ENCODE measurements at regions not wholly inside any gene's neighbourhood (a gene's known extent, or its start where the extent isn't known, plus 50 kb on each side); places are given as distances from the start of the nearest gene placed in this dataset.

DNA sequence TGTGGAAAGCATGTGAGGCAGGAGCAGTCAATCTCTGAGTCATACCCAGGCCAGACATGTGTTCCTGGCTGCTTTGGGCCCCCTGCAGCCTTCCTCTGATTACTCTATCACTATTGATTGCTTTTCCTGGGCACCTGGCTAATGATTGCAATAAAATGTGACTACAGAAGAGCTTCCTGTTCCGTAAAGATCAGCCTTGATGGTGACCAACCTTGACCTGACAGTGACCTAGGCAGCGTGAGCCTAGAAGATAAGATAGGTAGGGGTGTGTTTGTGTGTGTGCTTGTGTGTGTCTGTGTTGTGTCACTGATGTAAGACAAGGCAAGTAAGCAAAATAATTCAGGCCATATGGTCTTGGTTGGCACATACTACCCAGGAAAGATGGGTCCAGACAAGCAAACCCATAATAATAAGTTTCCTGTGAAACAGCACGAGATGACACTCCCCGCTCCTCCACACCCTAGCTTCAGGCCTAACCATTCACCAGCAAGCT, 367.7 kb upstream of the CDH11 start:
- no peak overlapping the region for H3K4me3 ChIP-seq (ENCODE audit: low read depth, low read length)
- DNase-seq (ENCODE audit: low read depth) = no peak
- TF ChIP-seq, protein P1, sequence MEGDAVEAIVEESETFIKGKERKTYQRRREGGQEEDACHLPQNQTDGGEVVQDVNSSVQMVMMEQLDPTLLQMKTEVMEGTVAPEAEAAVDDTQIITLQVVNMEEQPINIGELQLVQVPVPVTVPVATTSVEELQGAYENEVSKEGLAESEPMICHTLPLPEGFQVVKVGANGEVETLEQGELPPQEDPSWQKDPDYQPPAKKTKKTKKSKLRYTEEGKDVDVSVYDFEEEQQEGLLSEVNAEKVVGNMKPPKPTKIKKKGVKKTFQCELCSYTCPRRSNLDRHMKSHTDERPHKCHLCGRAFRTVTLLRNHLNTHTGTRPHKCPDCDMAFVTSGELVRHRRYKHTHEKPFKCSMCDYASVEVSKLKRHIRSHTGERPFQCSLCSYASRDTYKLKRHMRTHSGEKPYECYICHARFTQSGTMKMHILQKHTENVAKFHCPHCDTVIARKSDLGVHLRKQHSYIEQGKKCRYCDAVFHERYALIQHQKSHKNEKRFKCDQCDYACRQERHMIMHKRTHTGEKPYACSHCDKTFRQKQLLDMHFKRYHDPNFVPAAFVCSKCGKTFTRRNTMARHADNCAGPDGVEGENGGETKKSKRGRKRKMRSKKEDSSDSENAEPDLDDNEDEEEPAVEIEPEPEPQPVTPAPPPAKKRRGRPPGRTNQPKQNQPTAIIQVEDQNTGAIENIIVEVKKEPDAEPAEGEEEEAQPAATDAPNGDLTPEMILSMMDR (IDR thresholded peaks at IDR 0.05; ENCODE audit: insufficient read depth, low read depth, low read length) = no peak

DNA sequence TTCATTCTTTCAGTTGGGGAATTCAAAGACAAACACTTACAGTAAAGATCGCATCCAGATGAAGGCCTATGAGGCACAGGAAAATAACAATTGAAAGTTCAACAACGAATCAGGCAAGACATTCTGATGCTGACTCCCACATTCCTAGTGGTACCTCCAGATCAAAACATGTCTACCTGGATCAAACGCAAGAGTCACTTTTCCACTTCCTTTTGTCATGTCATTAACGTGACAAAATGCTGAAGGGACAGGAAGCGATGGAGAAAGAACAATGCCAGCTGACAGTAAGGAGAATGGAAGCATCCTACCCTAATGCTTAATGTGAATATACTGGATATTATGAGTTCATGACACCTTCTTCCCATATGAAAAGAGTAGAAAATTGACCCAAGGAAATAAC, 365.4 kb upstream of the CDH11 start:
- no peak for DNase-seq (ENCODE audit: low read depth)
- TF ChIP-seq, protein P1 (IDR thresholded peaks at IDR 0.05; ENCODE audit: insufficient read depth, low read depth, low read length) = no peak
- H3K4me3 ChIP-seq (ENCODE audit: low read depth, low read length) = no peak overlapping the region

DNA sequence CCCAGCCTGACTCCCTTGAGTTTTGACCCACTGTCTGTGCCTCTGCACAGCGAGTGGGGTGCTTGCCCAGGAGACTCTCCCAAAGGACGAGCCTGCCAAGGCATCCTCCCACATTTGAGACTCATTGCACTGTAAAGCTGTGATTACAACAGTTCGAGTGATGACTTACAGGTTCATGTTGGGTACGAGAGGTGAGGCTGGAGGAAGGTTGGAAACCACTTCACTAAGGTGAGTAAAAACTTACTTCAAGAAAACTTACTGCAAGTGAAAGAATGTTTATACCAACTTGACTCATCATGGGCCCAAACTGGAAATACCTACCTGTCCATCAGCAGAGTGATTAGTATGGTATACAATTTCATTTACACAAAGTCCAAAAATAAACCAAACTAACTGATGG, 360.1 kb upstream of the CDH11 start:
- H3K4me3 ChIP-seq (ENCODE audit: low read depth, low read length) = no peak overlapping the region
- TF ChIP-seq, protein P1 (IDR thresholded peaks at IDR 0.05; ENCODE audit: insufficient read depth, low read depth, low read length) = no peak
- no peak for DNase-seq (ENCODE audit: low read depth)

DNA sequence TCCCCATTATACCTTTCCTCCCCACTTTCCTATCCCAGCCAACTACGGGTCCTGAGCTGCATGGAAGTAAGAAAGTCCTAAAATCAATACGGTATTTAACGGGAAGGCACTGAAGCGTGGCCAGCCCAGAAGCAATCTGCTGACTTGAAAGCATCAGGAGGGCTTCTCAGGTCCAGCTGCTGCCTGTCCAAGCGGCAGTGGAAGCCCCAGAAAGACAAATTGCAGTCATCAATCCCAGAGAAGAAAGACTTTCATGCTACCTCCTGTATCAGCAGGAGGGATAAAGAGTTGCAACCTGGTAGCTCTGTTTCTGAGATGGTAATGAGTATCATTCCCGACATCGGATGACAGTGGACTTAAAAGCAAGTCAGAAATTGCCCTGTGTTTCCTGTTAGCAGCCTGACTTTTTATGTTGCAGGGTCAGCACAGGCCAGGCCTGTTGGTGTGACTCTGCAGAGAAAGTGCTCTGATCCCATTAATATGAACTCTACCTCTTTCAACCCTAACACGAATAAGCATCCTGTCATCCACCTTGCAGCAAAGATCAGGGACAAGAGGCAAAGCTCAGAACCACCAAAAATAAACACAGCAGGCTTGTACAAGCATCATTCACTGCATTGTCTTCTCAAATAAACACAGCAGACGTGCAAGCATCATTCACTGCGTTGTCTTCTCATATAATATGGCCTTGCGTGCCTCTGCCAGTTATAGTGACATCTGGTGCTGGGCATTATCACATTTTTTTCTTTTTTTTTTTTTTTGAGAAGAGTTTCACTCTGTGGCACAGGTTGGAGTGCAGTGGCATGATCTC, 358.6 kb upstream of the CDH11 start:
- TF ChIP-seq, protein P1 (IDR thresholded peaks at IDR 0.05; ENCODE audit: insufficient read depth, low read depth, low read length) = no peak
- DNase-seq (ENCODE audit: low read depth) = no peak
- no peak overlapping the region for H3K4me3 ChIP-seq (ENCODE audit: low read depth, low read length)

DNA sequence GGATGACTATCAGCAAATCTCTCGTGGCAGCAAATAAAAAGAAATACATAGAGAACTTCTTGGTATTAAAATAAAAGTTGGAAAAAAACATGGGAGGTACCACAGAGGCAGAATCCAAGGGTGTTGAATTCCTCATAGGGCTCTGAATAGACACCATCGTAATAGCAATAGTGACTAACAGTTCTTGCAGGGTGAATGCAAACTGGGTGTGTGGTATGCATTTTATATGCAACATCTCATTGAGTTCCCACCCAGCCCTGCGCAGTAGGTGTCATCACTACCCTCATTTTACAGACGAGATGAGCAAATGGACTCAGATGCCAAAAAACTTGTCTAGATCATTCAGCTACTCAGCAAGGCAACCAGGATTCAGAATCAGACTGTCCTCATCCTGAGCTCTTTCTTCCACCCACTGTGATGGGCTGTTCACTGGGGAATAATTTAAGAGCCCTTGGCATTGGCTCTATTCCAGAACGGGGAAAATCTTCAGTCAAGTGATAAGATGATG, 354.6 kb upstream of the CDH11 start:
- TF ChIP-seq, protein P1 (IDR thresholded peaks at IDR 0.05; ENCODE audit: insufficient read depth, low read depth, low read length) = no peak
- no peak overlapping the region for H3K4me3 ChIP-seq (ENCODE audit: low read depth, low read length)
- DNase-seq (ENCODE audit: low read depth) = no peak

DNA sequence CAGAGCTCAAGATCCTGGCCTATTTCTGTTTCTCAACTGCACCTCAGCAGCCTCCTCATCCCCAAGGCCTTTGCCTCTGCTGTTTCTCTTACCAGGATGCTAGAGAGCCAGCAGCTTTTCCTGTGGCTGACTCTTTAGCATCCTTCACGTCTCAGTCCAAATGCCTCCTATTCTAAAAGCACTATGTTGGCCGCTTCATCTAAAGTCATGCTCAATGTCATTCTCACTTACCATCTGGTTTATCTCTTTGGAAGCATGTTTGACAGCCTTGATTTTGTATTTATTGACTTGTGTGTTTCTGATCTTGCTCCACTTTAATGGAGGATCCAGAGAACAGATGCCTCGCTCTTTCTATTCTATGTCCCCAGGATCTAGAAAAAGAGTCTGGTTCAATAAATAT, 351.8 kb upstream of the CDH11 start:
- DNase-seq (ENCODE audit: low read depth) = no peak
- TF ChIP-seq, protein P1 (IDR thresholded peaks at IDR 0.05; ENCODE audit: insufficient read depth, low read depth, low read length) = no peak
- H3K4me3 ChIP-seq (ENCODE audit: low read depth, low read length) = no peak overlapping the region

Data from fibroblast of villous mesenchyme (primary cell).